ENCODE measurements at regions not wholly inside any gene's neighbourhood (a gene's known extent, or its start where the extent isn't known, plus 50 kb on each side); places are given as distances from the start of the nearest gene placed in this dataset.

GRCh38 chr3:144390786-144391185 lies 419.2 kb downstream of the DIPK2A start:
- TF ChIP-seq CTCF (IDR thresholded peaks at IDR 0.05) (no peak), POLR2AphosphoS5 (IDR thresholded peaks at IDR 0.05) (no peak)

Data from breast epithelium (tissue), 3 donors.